GM23248 (cell line): ENCODE measurements at regions not wholly inside any gene's neighbourhood (a gene's known extent, or its start where the extent isn't known, plus 50 kb on each side); places are given as distances from the start of the nearest gene placed in this dataset.

ENCODE experiments used
- DNase-seq: peaks from one replicate; pipeline ENCODE4 v3.0.0-alpha.2; 2015
- H2AFZ ChIP-seq: fragments of 200-600 bp; sonication (generic); 2 replicates; pipeline ENCODE4 v1.6.1; 2016; ENCODE audit warnings: antibody characterized with exemption
- H3F3A ChIP-seq: fragments of 200-600 bp; sonication (generic); 2 replicates; pipeline ENCODE4 v1.6.1; 2016; ENCODE audit warnings: mild to moderate bottlenecking, antibody characterized with exemption, mixed run types; ENCODE audit not compliant: insufficient read depth
- H3K27ac ChIP-seq: fragments of 200-600 bp; sonication (generic); 2 replicates; pipeline ENCODE4 v1.5.1; 2016; ENCODE audit warnings: mild to moderate bottlenecking
- H3K27me3 ChIP-seq: fragments of 200-600 bp; sonication (generic); replicated peaks from 2 replicates; pipeline ENCODE4 v1.6.1; 2016; ENCODE audit warnings: mild to moderate bottlenecking; ENCODE audit not compliant: insufficient read depth
- H3K36me3 ChIP-seq: fragments of 200-600 bp; sonication (generic); 2 replicates; pipeline ENCODE4 v1.6.1; 2016; ENCODE audit warnings: low read depth, mild to moderate bottlenecking
- H3K4me1 ChIP-seq: fragments of 200-600 bp; sonication (generic); 2 replicates; pipeline ENCODE4 v1.6.1; 2016; ENCODE audit warnings: mild to moderate bottlenecking; ENCODE audit not compliant: insufficient read depth
- H3K4me2 ChIP-seq: fragments of 200-600 bp; sonication (generic); one replicate; pipeline ENCODE4 v1.6.1; 2016; ENCODE audit warnings: mild to moderate bottlenecking; ENCODE audit not compliant: unreplicated experiment
- H3K4me3 ChIP-seq: fragments of 200-600 bp; sonication (generic); 2 replicates; pipeline ENCODE4 v1.5.1; 2016; ENCODE audit warnings: mild to moderate bottlenecking
- H3K79me2 ChIP-seq: fragments of 200-600 bp; sonication (generic); 2 replicates; pipeline ENCODE4 v1.6.1; 2016; ENCODE audit warnings: mild to moderate bottlenecking; ENCODE audit not compliant: insufficient read depth
- H3K9ac ChIP-seq: fragments of 200-600 bp; sonication (generic); 2 replicates; pipeline ENCODE4 v1.6.1; 2016; ENCODE audit warnings: mild to moderate bottlenecking
- H3K9me2 ChIP-seq: fragments of 200-600 bp; sonication (generic); 2 replicates; pipeline ENCODE4 v1.6.1; 2016; ENCODE audit warnings: mixed run types, mild to moderate bottlenecking, moderate library complexity; ENCODE audit not compliant: insufficient read depth
- H3K9me3 ChIP-seq: fragments of 200-600 bp; sonication (generic); one replicate; pipeline ENCODE4 v1.6.1; 2017; ENCODE audit warnings: low read depth
- H4K20me1 ChIP-seq: fragments of 200-600 bp; sonication (generic); 2 replicates; pipeline ENCODE4 v1.6.0; 2016; ENCODE audit not compliant: insufficient read depth
- EZH2 ChIP-seq: fragments of 200-600 bp; sonication (generic); IDR thresholded peaks from 2 replicates; pipeline ENCODE4 v1.6.1; 2018; ENCODE audit warnings: antibody characterized with exemption, mild to moderate bottlenecking; ENCODE audit not compliant: insufficient read depth, poor library complexity, severe bottlenecking
- EZH2phosphoT487 ChIP-seq: fragments of 200-600 bp; sonication (generic); IDR thresholded peaks from 2 replicates; pipeline ENCODE4 v1.6.1; 2018; ENCODE audit warnings: antibody characterized with exemption, moderate library complexity, mild to moderate bottlenecking, low read depth; ENCODE audit not compliant: insufficient read depth
- WGBS, 2 experiments: methylation state at CpG; one replicate each; pipeline ENCODE4 v1.1.6; 2015 to 2017; ENCODE audit warnings: low lambda C conversion rate in 2 of 2, low coverage in 1 of 2; ENCODE audit errors: missing lambda C conversion rate in 2 of 2; 5-methylcytosine and 5-hydroxymethylcytosine counted together
- in situ Hi-C: fragments of 300-500 bp; cut with MboI; formaldehyde crosslinking; loops from 2 replicates; pipeline ENCODE4 v1.15.0; 2020

DNA sequence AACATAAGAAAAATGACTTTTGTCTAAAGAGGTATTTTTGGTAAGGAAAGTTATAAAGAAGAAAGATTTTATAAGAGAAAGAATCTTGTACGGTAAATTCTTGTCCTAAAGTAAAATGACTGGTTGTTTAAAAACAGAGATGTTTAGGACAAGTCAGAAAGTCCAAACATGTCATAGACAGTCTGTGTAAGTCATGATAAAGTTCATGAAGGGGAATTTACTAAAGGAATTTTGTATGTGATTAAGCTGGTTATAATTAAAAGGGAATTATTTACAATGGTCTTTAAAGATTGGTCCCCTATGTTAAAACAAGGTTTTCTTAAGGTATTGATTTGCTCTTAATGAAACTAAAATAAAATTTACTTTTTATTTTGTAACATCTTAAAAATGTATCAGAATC lies 269.4 kb upstream of the CCDC196 start:
- in situ Hi-C loops: no loop called here
- no peaks in the 10 kb centered on the region for H4K20me1 ChIP-seq
- WGBS, 2 experiments: 32 to 38% methylated on average over 1 of the region's 1 CpG

DNA sequence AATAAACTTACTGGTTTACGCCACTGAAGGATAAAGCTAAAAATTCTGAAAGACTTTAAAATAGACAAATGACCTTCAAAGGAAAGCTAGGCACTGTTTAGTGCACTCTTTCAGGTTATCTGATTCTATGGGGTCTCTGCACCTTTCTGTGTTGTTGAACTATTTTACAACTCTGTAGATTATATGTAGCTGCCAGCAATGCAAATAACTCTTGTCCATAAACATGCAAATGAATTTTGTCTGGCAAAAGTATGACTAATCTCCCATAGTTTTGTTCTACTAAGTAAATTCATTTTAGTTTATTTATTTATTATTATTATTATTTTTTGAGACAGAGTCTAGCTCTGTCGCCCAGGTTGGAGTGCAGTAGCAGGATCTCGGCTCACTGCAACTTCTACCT lies 266.3 kb upstream of the CCDC196 start:
- Histone ChIP-seq H3K4me3 (no peak overlapping the region), H4K20me1 (no peaks in the 10 kb centered on the region), H3F3A (no peaks in the 10 kb centered on the region), H3K9ac (no peak overlapping the region), H3K9me2 (no peaks in the 10 kb centered on the region), H3K27me3 (no peaks in the 10 kb centered on the region), H2AFZ (no peak overlapping the region), H3K9me3 (no peaks in the 10 kb centered on the region), H3K4me1 (no peaks in the 10 kb centered on the region), H3K79me2 (no peaks in the 10 kb centered on the region), H3K4me2 (no peak overlapping the region), H3K36me3 (no peaks in the 10 kb centered on the region), H3K27ac (no peak overlapping the region)
- WGBS, 2 experiments: 41% methylated on average over 3 of the region's 3 CpGs
- in situ Hi-C loops: no loop called here
- TF ChIP-seq EZH2phosphoT487: no peak
- no peak for TF ChIP-seq EZH2
- no peak for DNase-seq

More for the DNA sequence above, 269.4 kb upstream of the CCDC196 start:
- H2AFZ ChIP-seq: no peak overlapping the region
- no peak overlapping the region for H3K9ac ChIP-seq
- no peaks in the 10 kb centered on the region for H3K36me3 ChIP-seq
- H3K4me1 ChIP-seq: no peaks in the 10 kb centered on the region
- no peak overlapping the region for H3K27ac ChIP-seq
- H3K9me2 ChIP-seq: no peaks in the 10 kb centered on the region
- no peaks in the 10 kb centered on the region for H3K9me3 ChIP-seq
- no peak for DNase-seq
- H3F3A ChIP-seq: no peaks in the 10 kb centered on the region
- TF ChIP-seq EZH2: no peak
- no peak for TF ChIP-seq EZH2phosphoT487
- no peak overlapping the region for H3K4me3 ChIP-seq
- H3K79me2 ChIP-seq: no peaks in the 10 kb centered on the region
- H3K27me3 ChIP-seq: no peaks in the 10 kb centered on the region
- no peak overlapping the region for H3K4me2 ChIP-seq

DNA sequence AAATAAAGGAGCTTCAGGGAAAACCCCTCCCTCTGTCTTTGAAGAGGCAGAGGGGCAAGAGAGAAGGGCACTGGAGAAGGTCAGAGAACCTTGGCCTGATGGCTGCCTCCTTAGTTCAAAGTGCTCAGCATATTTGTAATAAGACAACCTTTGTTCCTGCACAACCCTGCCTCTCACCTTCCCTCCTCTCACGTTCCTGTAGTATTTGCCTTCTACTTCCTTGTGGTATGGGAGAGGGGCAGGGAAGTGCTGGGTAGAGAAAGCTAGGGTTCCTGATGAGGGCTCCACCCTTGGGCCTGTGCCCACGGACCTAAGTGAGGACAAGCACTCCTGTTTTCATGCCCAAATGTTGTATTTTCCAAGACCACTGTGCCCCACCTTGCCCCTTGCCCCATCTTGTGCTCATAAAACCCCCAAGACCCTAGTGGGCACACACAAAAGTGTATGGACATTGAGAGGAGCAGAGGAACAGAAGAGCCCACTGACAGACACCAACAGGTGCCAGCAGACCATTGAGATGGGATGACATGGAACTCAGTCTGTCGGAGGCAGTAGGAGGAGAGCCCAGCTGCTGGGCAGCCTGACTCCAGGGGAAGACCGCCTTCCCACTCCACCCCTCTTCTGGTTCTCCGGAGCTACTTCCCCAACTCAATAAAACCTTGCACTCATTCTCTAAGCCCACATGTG lies 261.5 kb upstream of the CCDC196 start:
- H3K9me2 ChIP-seq: no peaks in the 10 kb centered on the region
- no peaks in the 10 kb centered on the region for H4K20me1 ChIP-seq
- no peaks in the 10 kb centered on the region for H3K79me2 ChIP-seq
- no peak for DNase-seq
- H3K4me3 ChIP-seq: no peak overlapping the region
- H3K27ac ChIP-seq: no peak overlapping the region
- H3F3A ChIP-seq: no peaks in the 10 kb centered on the region
- H3K27me3 ChIP-seq: no peaks in the 10 kb centered on the region
- H3K36me3 ChIP-seq: no peaks in the 10 kb centered on the region
- no peak overlapping the region for H3K9ac ChIP-seq
- WGBS, 2 experiments: 44 to 45% methylated on average over 5 of the region's 5 CpGs
- no peak overlapping the region for H3K4me2 ChIP-seq
- H2AFZ ChIP-seq: no peak overlapping the region
- H3K9me3 ChIP-seq: no peaks in the 10 kb centered on the region
- TF ChIP-seq EZH2 (no peak), EZH2phosphoT487 (no peak)
- H3K4me1 ChIP-seq: no peaks in the 10 kb centered on the region
- in situ Hi-C loops: no loop called here

DNA sequence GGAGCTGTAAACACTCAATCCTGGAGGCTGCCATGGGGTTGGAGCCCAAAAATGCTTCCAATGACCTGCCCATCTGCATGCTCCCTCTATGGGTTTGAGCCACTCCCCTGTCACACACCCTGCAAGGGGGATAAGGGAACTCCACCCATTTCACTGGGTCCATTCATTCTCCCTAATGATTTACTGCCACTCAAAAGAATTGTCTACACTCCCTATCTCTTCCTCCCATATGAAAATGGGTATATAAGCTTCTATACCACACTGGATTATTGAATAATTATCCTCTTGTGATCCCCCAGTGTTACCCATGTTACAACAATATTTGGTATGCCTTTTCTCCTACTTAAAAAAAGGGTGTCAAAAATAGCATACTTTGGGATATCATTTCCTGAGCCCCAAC lies 260.8 kb upstream of the CCDC196 start:
- H3K9ac ChIP-seq: no peak overlapping the region
- no peak overlapping the region for H3K4me2 ChIP-seq
- TF ChIP-seq EZH2 (no peak), EZH2phosphoT487 (no peak)
- no peaks in the 10 kb centered on the region for H3K9me3 ChIP-seq
- no peaks in the 10 kb centered on the region for H3K36me3 ChIP-seq
- no peak overlapping the region for H2AFZ ChIP-seq
- H3K4me3 ChIP-seq: no peak overlapping the region
- no peaks in the 10 kb centered on the region for H3K4me1 ChIP-seq
- H3K79me2 ChIP-seq: no peaks in the 10 kb centered on the region
- no peaks in the 10 kb centered on the region for H3K27me3 ChIP-seq
- in situ Hi-C loops: no loop called here
- no peaks in the 10 kb centered on the region for H3F3A ChIP-seq
- H3K27ac ChIP-seq: no peak overlapping the region
- H4K20me1 ChIP-seq: no peaks in the 10 kb centered on the region
- H3K9me2 ChIP-seq: no peaks in the 10 kb centered on the region
- DNase-seq: no peak
